Psoas muscle (tissue), 7 donors: ENCODE measurements at regions not wholly inside any gene's neighbourhood (a gene's known extent, or its start where the extent isn't known, plus 50 kb on each side); places are given as distances from the start of the nearest gene placed in this dataset.
"Not testable (repeated sequence)": the region's sequence is repeated elsewhere in the genome, so short reads cannot be mapped to it uniquely, and the experiment has no call there.

Experiments
- ATAC-seq, 4 donors: fragments of 200-7000 bp; cut with Tn5 transposase; one replicate each; pipeline ENCODE4 v1.9.1; 2020; ENCODE audit warnings: moderate library complexity in 3 of 4, mild to moderate bottlenecking in 2 of 4
- DNase-seq, 2 donors: peaks; one replicate each; pipeline ENCODE4 v3.0.0-alpha.2; 2020
- H3K27ac ChIP-seq: fragments of 200-600 bp; one replicate; pipeline ENCODE4 v1.8.0; 2022
- H3K27me3 ChIP-seq, 3 donors: fragments of 200-600 bp in 1 of 3; one replicate each; pipeline versions ENCODE4 v1.6.1 to v1.8.0; 2013 to 2022; ENCODE audit warnings: low read length in 2 of 3, mild to moderate bottlenecking in 2 of 3, moderate library complexity in 1 of 3; ENCODE audit not compliant: insufficient read depth in 3 of 3
- H3K36me3 ChIP-seq, 2 donors: fragments of 200-600 bp in 1 of 2; one replicate each; pipeline versions ENCODE4 v1.6.1 to v1.8.0; 2013 to 2022; ENCODE audit warnings: low read depth in 1 of 2, mild to moderate bottlenecking in 1 of 2, moderate library complexity in 1 of 2; ENCODE audit not compliant: insufficient read depth in 1 of 2
- H3K4me1 ChIP-seq: fragments of 200-600 bp; one replicate; pipeline ENCODE4 v1.8.0; 2022
- H3K4me3 ChIP-seq: fragments of 200-600 bp; one replicate; pipeline ENCODE4 v1.8.0; 2022; ENCODE audit warnings: mild to moderate bottlenecking
- H3K9me3 ChIP-seq: fragments of 200-600 bp; one replicate; pipeline ENCODE4 v1.8.0; 2022
- WGBS, 3 donors: extraction: QIAGEN DNeasy Blood & Tissue Kit; methylation state at CpG; one replicate each; pipeline versions ENCODE4 v1.1.6 to v1.1.7; 2013; 5-methylcytosine and 5-hydroxymethylcytosine counted together
- intact Hi-C, 2 donors: fragments of 100-400 bp; cut with DNase I; formaldehyde crosslinking; loops; one replicate each; pipeline versions ENCODE4 v1.11.0 to v1.14.2; 2022
- TF ChIP-seq, protein P1 (sequence below): fragments of 200-600 bp; IDR thresholded peaks from one replicate; pipeline ENCODE4 v1.8.0; 2022; ENCODE audit warnings: antibody characterized with exemption
- donor health status: healthy with polysubstance abuse.
- donor health status: DM: no; HTN: no; CAD: no; lungs with moderate emphysema.
- donor health status: Bipolar disorder and iron deficiency.
- donor health status: healthy.
- donor health status: DM: yes; HTN: yes; CAD: no.
- donor health status: DM: no; HTN: no; CAD: no.
- donor health status: DM: yes; HTN: yes; CAD: no.

DNA sequence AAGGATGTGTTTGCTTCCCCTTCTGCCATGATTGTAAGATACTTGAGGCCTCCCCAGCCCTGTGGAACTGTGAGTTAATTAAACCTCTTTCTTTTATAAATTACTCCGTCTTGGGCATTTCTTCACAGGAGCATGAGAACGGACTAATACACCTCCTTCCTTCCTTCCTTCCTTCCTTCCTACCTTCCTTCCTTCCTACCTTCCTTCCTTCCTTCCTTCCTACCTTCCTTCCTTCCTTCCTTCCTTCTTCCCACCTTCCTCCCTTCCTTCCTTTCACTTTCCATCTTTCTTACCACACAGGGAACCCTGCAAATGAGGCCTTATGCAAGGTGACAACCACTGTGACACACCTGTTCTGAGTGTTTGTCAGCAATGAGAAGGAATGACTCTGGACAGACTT, 141.3 kb upstream of the EXOC2 start:
- Histone ChIP-seq H3K27ac (peak overlapping the region; percentile 84), H3K36me3 (no peaks in the 10 kb centered on the region), H3K4me1 (peaks cover 26% of the 10 kb centered on the region), H3K27me3 (no peaks in the 10 kb centered on the region), H3K4me3 (no peak overlapping the region), H3K9me3 (peaks cover 15% of the 10 kb centered on the region)
- DNase-seq (no peak), ATAC-seq (no peak)
- TF ChIP-seq, protein P1, sequence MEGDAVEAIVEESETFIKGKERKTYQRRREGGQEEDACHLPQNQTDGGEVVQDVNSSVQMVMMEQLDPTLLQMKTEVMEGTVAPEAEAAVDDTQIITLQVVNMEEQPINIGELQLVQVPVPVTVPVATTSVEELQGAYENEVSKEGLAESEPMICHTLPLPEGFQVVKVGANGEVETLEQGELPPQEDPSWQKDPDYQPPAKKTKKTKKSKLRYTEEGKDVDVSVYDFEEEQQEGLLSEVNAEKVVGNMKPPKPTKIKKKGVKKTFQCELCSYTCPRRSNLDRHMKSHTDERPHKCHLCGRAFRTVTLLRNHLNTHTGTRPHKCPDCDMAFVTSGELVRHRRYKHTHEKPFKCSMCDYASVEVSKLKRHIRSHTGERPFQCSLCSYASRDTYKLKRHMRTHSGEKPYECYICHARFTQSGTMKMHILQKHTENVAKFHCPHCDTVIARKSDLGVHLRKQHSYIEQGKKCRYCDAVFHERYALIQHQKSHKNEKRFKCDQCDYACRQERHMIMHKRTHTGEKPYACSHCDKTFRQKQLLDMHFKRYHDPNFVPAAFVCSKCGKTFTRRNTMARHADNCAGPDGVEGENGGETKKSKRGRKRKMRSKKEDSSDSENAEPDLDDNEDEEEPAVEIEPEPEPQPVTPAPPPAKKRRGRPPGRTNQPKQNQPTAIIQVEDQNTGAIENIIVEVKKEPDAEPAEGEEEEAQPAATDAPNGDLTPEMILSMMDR, result no peak
- intact Hi-C loops, result no loop called here
- 85 to 97% (median 89%) methylated on average over 2 of the region's 2 CpGs for WGBS, 3 donors

DNA sequence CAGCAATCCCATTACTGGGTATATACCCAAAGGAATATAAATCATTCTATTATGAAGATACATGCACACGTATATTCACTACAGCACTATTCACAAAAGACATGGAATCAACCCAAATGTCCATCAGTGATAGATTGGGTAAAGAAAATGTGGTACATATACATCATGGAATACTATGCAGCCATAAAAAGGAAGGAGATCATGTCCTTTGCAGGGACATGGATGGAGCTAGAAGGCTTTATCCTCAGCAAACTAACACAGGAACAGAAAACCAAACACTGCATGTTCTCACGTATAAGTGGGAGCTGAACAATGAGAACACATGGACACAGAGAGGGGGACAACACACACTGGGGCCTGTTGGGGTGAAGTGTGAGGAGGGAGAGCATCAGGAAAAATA, 139.9 kb upstream of the EXOC2 start:
- H3K36me3 ChIP-seq, DNase-seq, H3K27me3 ChIP-seq, intact Hi-C loops, H3K27ac ChIP-seq, H3K4me3 ChIP-seq, ATAC-seq: not testable (repeated sequence)
- WGBS, 3 donors, result 79 to 90% (median 89%) methylated on average over 2 of the region's 2 CpGs
- peaks cover 15% of the 10 kb centered on the region for H3K9me3 ChIP-seq
- peaks cover 26% of the 10 kb centered on the region for H3K4me1 ChIP-seq

DNA sequence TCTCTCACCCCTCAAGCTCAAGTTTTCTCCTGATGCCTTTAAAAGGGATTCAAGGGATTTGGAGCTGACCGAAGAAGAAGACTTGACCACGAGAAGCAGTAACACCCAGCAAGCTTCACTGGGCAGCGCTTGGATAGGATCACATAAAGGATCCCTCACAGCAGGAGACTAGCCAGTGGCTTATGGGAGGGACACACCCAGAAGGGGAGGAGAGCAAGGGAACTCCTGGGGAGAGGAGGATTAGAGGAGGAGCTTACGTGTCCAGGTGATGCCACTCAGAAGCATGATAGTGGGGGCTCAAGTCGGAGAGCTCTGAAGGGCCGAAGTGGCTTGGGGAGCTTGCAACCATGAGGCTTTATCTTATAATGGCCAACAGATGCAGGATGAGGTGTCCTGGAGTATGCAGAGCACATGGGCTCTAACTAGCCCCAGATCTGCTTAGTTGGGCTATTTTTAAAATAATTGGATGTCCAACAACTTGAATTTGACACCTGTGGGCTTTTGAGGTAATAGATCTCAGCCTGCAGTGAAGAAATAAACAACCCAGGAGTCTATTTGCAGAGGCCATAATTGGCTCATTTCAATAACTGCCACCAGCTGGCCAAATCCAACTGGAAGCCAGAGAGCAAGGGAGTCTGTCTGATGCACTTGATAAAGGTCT, 137.9 kb upstream of the EXOC2 start:
- peaks cover 15% of the 10 kb centered on the region for H3K9me3 ChIP-seq
- DNase-seq, result no peak
- intact Hi-C loops, result no loop called here
- WGBS, 3 donors, result 48 to 79% (median 50%) methylated on average over 6 of the region's 6 CpGs
- H3K4me1 ChIP-seq, result peaks cover 18% of the 10 kb centered on the region
- TF ChIP-seq, protein P1, result no peak
- H3K27ac ChIP-seq, result peak overlapping the region; percentile 75
- peaks cover 0 to 3% (median 0%) of the 10 kb centered on the region in 3 donors for H3K27me3 ChIP-seq
- H3K36me3 ChIP-seq, result no peaks in the 10 kb centered on the region
- H3K4me3 ChIP-seq, result peak overlapping the region; percentile 44
- peak in 3 of 4 donors; percentile 41 to 77 (median 73) for ATAC-seq

DNA sequence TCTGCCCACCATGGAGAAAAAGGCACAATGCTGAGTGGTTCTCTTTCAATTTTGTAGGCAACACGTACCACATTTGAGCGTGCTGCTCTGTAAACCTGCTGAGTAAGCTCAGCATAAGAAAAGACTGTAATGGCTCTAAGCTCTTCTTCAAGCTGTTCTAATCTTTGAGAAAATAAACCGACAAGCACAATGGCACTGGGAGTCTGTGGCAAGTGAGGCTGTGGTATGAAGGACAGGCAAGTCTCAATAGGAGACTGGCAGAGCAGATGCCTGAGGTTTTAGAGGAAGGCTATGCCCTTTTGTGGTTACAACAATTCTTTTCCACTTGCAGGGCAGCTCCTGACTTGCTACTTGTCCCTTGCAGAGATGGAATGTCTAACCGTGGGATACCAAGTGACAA, 136.7 kb upstream of the EXOC2 start:
- intact Hi-C loops, result no loop called here
- DNase-seq, result no peak
- 37 to 51% (median 38%) methylated on average over 4 of the region's 4 CpGs for WGBS, 3 donors
- ATAC-seq, result peak in 1 of 4 donors; percentile 58
- Histone ChIP-seq H3K27ac (peak overlapping the region; percentile 75), H3K4me3 (peak overlapping the region; percentile 44), H3K27me3 (peaks cover 0 to 3% (median 0%) of the 10 kb centered on the region in 3 donors), H3K9me3 (peaks cover 18% of the 10 kb centered on the region), H3K4me1 (peaks cover 6% of the 10 kb centered on the region), H3K36me3 (no peaks in the 10 kb centered on the region)
- TF ChIP-seq, protein P1, result no peak

DNA sequence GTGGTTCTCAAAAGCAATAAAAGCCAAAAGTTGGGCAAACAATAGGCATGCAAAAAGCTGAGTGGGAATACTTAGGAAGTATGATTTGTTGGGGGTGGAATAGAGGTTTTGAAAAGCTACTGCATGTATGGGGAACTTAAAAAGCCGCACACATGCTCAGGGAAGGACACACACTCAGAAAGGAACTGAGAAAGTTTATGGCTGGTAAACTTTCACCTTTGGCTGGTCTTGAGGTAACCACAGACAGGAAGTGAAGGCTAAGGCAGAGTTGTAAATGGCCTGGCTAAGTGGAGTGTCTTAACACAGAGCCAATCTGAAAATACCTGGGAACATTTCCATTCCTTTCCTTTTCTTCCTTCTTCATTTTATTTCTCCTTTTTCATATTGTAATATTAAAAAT, 134.5 kb upstream of the EXOC2 start:
- Histone ChIP-seq H3K27me3 (peaks cover 0 to 3% (median 0%) of the 10 kb centered on the region in 3 donors), H3K4me3 (no peak overlapping the region), H3K36me3 (no peaks in the 10 kb centered on the region), H3K27ac (no peak overlapping the region), H3K4me1 (peaks cover 4% of the 10 kb centered on the region), H3K9me3 (peaks cover 10% of the 10 kb centered on the region)
- WGBS, 3 donors, result 91 to 100% (median 93%) methylated on average over 1 of the region's 1 CpG
- no peak for DNase-seq
- TF ChIP-seq, protein P1, result no peak
- intact Hi-C loops, result no loop called here
- ATAC-seq, result no peak
